ENCODE measurements at regions not wholly inside any gene's neighbourhood (a gene's known extent, or its start where the extent isn't known, plus 50 kb on each side); places are given as distances from the start of the nearest gene placed in this dataset.
A peak's percentile ranks its signal among the peaks of the same experiment; 100 is the strongest.
"Not testable (repeated sequence)": the region's sequence is repeated elsewhere in the genome, so short reads cannot be mapped to it uniquely, and the experiment has no call there.

DNA sequence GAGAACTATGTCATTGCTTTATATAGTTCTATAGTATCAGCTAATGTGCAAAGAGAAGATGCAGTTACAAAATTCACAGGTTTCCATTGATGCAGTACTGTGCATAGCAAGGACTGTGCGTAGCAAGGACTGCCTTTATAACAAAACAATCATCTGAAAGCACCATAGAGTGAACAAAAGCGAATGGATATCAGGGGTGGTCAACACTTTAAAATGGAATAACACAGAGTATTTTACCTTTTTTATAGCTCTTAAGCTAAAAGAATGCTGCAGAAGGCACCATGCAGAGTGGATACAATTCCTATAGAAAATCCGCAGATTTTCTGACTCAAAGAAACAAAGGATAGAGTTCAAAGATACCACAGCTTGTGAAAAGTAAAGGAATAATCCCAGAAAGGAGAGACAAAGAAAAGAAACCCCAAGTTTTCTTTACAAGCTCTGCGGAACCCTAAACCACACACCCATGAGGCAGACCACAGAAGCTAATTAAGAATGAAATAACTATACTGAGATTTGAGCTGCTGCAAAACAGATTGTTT, 229.9 kb upstream of the DTNA start:
- no peak for DNase-seq (ENCODE audit: low read depth in 2 of 2)

GRCh38 chr18:34482204-34482603, 227.9 kb upstream of the DTNA start:
- no peak for DNase-seq (ENCODE audit: low read depth in 2 of 2)

DNA sequence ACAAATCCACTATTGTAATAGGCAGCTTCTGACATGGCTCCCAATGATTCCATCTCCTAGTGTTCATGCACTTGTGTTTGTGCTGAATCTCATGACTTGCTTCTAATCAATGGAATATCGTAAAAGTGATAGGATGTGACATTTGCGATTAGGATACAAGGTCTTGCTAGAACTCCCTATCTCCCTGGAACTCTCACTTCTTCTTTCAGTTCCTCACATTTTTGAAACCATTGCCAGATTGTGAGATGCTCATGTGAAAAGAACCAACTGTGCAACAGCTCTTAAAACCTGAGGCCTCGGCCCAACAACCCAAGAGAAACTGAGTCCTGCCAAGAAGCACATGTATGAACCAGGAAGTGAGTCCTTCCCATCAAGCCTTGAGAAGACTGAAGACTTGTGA, 226.9 kb upstream of the DTNA start:
- no peak for DNase-seq (ENCODE audit: low read depth in 2 of 2)

DNA sequence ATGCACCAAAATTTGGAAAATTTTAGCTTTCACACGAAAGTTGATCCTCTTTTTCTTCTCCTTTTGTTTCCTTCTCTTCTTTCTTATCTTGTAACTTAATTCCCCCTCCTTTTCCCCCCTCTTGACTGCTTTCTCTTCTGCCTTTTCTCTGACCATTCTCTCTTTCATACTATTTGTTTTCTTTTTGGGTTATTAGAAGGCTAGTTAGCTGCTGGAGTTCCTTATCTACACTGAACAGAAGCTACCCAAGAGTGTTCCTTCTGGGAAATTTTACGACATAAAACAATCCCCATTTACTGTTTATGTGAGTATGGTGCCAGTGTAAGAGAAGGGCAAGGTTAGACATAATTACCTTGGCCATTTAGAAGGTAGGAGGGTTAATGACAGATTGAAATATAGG, 218.4 kb upstream of the DTNA start:
- DNase-seq (ENCODE audit: low read depth in 2 of 2) = no peak

- DNase-seq (ENCODE audit: low read depth in 2 of 2) = no peak
These were observed 217.4 kb upstream of the DTNA start for GRCh38 chr18:34492652-34493051.

GRCh38 chr18:34493099-34493544, 217.0 kb upstream of the DTNA start:
- DNase-seq (ENCODE audit: low read depth in 2 of 2) = peak; percentile 66 to 75

GRCh38 chr18:34493566-34494358, 216.3 kb upstream of the DTNA start:
- DNase-seq (ENCODE audit: low read depth in 2 of 2) = peak; percentile 11 to 24

DNA sequence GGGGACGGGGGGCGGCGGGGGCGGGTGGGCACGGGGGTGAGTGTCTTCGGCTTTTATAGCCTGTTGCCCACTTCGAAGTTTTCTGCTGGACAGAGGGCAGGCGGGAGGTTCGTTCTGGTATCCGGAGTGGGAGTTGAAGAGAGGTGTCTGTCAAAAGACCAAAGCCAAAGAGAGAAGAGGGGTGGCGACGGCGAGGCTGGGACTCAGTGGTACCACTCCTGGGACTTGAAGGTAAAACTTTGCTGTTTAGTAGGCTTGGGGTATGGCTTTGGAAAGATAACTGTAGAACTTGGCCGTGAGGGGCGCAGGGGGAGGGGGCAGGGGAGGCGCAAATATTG, 215.8 kb upstream of the DTNA start:
- no peak for DNase-seq (ENCODE audit: low read depth in 2 of 2)

- no peak for DNase-seq (ENCODE audit: low read depth in 2 of 2)
These were observed 214.6 kb upstream of the DTNA start for GRCh38 chr18:34495506-34495905.

GRCh38 chr18:34501553-34501952, 208.5 kb upstream of the DTNA start:
- no peak for DNase-seq (ENCODE audit: low read depth in 2 of 2)

DNA sequence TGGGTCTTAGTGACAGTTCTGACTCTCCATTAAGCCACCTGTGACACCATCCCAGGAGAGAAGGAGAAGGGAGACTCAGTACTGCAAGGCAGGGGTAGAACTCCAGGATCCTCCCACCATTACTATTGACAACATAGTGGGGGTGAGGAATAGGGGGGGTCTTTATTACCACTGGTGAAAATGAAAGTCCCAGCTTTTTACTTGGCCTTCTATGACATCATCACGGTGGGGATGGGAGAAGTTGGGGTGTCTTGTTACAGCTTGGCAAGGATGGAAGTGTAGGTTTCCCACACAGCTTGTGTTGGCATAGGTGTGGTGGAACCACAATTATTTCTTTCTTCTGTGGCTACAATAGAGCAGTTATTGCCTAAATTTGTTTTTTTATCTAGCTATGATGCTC, 203.9 kb upstream of the DTNA start:
- DNase-seq (ENCODE audit: low read depth in 2 of 2) = no peak

- DNase-seq (ENCODE audit: low read depth in 2 of 2) = no peak
These were observed 200.9 kb upstream of the DTNA start for GRCh38 chr18:34509163-34509562.

GRCh38 chr18:34509879-34510586, 200.1 kb upstream of the DTNA start:
- no peak for DNase-seq (ENCODE audit: low read depth in 2 of 2)

DNA sequence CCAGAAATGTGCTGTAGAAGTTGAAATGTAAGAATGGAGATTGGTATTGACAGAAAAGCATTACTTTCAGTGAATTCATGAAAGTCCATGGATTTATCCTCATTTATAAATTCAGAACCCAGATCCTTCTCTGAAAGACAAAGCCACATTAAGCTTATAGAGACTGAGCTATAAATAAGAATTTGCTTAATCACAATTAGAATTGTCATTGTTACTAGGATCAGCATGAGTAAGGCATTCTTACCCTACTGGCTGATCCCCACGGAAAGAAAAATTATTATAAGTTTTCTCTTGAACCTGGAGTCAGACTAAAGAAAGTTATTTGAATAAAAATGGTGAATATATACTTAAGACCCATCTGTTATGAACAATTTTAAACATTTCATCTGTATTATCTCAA, 199.2 kb upstream of the DTNA start:
- DNase-seq (ENCODE audit: low read depth in 2 of 2) = no peak

DNA sequence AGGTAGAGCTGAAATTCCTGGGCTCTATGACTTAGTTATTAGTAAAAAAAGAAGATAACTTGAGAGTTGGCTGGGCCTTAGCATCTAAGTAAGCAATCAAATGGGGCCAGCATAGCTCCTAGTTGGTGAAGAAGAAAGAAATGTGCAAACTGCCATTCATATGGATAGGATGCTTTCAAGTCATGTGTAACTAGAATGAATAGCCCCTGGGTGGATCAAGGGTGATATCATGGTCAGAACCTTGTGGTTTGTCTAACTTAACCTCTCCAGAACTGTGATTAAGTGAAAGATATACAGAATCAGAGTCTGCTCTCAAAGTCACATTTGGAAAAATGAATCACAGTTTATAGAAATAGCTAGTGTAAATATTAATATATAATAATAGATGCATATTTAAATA, 198.7 kb upstream of the DTNA start:
- DNase-seq (ENCODE audit: low read depth in 2 of 2) = no peak

GRCh38 chr18:34511879-34512278, 198.2 kb upstream of the DTNA start:
- DNase-seq (ENCODE audit: low read depth in 2 of 2) = no peak

- no peak for DNase-seq (ENCODE audit: low read depth in 2 of 2)
These were observed 195.9 kb upstream of the DTNA start for GRCh38 chr18:34514238-34514637.

DNA sequence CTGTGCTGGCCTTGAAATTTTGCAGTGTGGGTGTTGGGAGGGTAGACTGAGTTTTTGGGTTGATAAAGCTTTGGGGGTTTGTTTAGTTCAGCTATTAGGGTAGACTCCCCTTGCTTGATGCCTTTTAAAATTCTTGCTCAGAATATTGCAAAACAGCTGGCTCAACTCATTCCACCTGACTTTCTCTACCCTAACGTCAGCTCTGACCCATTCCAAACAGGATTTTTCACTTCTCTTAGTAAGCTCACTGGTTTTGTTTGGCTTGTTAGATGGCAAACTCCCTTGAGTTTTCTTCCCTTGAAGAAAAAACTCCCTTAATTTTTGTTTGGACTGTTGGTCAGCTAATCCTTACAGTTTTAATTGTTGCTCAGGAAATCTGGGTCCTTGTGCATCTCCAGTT, 195.1 kb upstream of the DTNA start:
- DNase-seq (ENCODE audit: low read depth in 2 of 2) = no peak

GRCh38 chr18:34516355-34516754, 193.7 kb upstream of the DTNA start:
- not testable (repeated sequence) for DNase-seq (ENCODE audit: low read depth in 2 of 2)

DNA sequence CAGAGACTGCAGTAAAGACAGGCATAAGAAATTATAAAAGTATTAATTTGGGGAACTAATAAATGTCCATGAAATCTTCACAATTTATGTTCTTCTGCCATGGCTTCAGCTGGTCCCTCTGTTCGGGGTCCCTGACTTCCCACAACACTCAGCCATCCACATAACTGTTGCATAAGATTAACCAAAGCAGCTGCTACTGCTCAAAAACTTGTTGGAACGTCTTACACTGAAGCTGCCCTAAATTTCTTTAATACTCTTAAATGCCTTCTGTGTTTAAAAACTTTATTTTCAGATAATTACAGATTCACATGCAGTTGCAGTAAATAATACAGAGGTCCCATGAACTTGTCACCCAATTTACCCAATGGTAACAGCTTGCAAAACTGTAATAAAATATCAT, 193.1 kb upstream of the DTNA start:
- not testable (repeated sequence) for DNase-seq (ENCODE audit: low read depth in 2 of 2)

DNA sequence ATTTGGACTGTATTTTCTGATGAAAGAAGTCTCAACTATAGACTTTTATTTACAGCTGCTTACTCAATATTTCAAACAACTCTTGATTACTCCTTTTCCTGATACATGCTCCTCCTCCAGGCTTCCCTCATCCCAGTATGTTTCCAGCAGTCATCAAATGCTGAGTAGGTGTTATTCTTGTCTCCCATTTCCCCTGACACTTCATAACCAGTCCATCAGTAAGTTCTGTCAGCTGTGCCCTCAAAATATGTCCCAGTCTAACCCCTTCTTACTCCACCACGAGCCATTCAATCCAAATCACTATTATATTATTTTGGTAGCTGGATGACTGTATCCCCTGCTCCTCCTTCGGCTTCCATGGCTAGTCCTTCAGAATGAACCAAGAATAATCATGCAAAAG, 189.1 kb upstream of the DTNA start:
- no peak for DNase-seq (ENCODE audit: low read depth in 2 of 2)

GRCh38 chr18:34522603-34523002, 187.5 kb upstream of the DTNA start:
- no peak for DNase-seq (ENCODE audit: low read depth in 2 of 2)

DNA sequence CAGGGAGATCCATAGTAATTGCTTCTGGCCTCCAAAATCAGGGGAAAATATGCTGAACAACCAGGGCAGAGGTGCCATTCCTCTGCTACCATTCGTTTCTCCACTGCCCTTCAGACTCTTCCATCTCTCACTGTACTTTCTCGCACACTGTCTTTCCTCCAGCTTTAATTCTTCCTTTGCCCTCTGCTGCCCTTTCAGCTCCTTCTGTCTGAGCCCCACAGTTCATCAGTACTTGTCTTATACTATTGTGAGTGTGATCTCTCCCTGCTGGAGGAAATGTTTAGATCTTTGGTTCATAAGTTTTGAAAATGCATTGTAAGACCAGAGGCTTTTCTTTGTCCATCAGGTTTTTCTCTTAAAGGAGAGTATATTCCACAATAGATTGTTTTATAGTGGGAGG, 184.9 kb upstream of the DTNA start:
- no peak for DNase-seq (ENCODE audit: low read depth in 2 of 2)

Measured in lung microvascular endothelial cell (primary cell).